Ascending aorta (tissue), 2 donors: ENCODE measurements at regions not wholly inside any gene's neighbourhood (a gene's known extent, or its start where the extent isn't known, plus 50 kb on each side); places are given as distances from the start of the nearest gene placed in this dataset.

Experiments used
- DNase-seq, 2 donors: peaks; one replicate each; pipeline ENCODE4 v3.0.0-alpha.2; 2019; ENCODE audit warnings: low spot score in 2 of 2
- H3K27ac ChIP-seq, 2 donors: fragments of 200-600 bp; sonication (generic); one replicate each; pipeline ENCODE4 v1.5.1; 2016 to 2017; ENCODE audit warnings: mild to moderate bottlenecking in 1 of 2
- H3K27me3 ChIP-seq: fragments of 200-600 bp; sonication (generic); one replicate; pipeline ENCODE4 v1.5.1; 2017
- H3K36me3 ChIP-seq, 2 donors: fragments of 200-600 bp; sonication (generic); one replicate each; pipeline ENCODE4 v1.5.1; 2016
- H3K4me1 ChIP-seq, 2 donors: fragments of 200-600 bp; sonication (generic); one replicate each; pipeline ENCODE4 v1.5.1; 2016 to 2017; ENCODE audit warnings: mild to moderate bottlenecking in 1 of 2
- H3K4me3 ChIP-seq, 2 donors: fragments of 200-600 bp; sonication (generic); one replicate each; pipeline ENCODE4 v1.5.1; 2016 to 2017; ENCODE audit warnings: mild to moderate bottlenecking in 1 of 2
- H3K9me3 ChIP-seq, 2 donors: fragments of 200-600 bp; sonication (generic); one replicate each; pipeline ENCODE4 v1.5.1; 2016
- intact Hi-C: fragments of 100-400 bp; cut with DNase I; formaldehyde crosslinking; loops from one replicate; pipeline ENCODE4 v1.15.1; 2023
- TF ChIP-seq, protein P1 (sequence below), 3 experiments: fragments of 200-600 bp in 2 of 3; fragments of 450-650 bp in 1 of 3; sonication (generic) in 2 of 3; IDR thresholded peaks; one replicate each; pipeline ENCODE4 v1.5.1; 2016 to 2019; ENCODE audit warnings: antibody characterized with exemption in 3 of 3, mild to moderate bottlenecking in 1 of 3, moderate library complexity in 1 of 3

DNA sequence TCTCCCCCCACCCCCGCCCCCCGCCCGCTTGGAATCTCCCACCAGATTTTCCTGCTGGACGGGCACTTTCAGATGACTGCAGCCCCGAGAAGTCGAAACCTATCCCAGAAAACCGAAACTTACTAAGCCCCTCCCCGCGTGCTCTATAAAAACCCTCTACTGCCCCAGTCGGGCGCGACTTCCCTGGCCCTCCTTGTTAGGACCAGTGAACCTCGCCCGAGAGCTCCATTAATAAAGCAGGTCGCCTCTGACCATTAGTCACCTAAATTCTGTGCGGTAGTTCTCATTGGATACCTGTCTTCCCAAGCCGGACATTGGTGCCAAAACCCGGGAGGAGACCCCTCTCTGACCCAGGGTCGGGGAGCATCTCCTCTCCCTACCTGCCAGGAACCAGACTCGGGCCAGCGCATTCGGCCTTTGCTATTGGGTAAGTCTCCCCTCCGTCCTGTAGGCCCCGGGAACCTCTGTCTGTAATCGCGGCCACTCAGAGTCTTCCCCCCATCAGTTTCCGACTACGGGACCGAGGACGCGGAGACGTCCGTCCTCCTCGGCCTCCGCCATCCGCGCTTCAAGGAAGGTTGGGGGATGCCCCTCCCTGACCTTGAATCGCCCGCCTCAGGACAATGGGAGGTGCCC, 958.0 kb downstream of the RPA4 start:
- DNase-seq = no peak
- Histone ChIP-seq H3K9me3 (peaks cover 0 to 6% of the 10 kb centered on the region in 2 donors), H3K4me3 (no peak overlapping the region), H3K36me3 (no peaks in the 10 kb centered on the region), H3K27me3 (no peaks in the 10 kb centered on the region), H3K4me1 (no peaks in the 10 kb centered on the region), H3K27ac (no peak overlapping the region)
- TF ChIP-seq, protein P1, sequence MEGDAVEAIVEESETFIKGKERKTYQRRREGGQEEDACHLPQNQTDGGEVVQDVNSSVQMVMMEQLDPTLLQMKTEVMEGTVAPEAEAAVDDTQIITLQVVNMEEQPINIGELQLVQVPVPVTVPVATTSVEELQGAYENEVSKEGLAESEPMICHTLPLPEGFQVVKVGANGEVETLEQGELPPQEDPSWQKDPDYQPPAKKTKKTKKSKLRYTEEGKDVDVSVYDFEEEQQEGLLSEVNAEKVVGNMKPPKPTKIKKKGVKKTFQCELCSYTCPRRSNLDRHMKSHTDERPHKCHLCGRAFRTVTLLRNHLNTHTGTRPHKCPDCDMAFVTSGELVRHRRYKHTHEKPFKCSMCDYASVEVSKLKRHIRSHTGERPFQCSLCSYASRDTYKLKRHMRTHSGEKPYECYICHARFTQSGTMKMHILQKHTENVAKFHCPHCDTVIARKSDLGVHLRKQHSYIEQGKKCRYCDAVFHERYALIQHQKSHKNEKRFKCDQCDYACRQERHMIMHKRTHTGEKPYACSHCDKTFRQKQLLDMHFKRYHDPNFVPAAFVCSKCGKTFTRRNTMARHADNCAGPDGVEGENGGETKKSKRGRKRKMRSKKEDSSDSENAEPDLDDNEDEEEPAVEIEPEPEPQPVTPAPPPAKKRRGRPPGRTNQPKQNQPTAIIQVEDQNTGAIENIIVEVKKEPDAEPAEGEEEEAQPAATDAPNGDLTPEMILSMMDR (IDR thresholded peaks at IDR 0.05) = no peak
- intact Hi-C loops = no loop called here

DNA sequence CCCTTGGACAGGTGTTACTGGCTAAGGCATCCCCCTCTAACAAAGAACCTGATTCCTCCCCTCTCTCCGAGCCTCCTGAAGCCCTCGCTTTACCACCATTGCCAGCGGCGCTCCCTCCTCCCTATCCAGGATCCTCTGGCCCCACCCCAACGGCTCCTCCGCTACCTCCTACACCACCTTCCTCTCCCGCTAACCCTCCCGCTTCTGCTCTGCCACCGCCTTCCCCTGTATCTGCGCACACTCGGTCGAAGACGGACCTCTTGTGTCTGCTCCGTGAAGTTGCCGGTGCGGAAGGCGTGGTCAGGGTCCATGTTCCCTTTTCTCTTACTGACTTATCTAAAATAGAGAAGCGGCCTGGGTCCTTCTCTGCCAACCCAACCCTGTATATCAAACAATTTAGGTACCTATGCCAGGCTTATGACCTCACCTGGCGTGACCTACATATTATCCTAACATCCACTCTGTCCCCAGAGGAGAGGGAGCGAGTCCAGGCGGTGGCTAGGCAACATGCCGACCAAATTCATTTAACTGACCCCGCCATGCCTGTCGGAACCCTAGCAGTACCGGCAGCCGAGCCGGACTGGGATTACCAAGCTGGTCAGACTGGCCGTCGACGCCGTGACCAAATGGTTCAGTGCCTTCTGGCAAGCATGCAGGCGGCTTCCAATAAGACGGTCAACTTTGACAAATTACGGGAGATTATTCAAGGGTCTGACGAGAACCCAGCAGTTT, 958.9 kb downstream of the RPA4 start:
- TF ChIP-seq, protein P1 (IDR thresholded peaks at IDR 0.05) = no peak
- intact Hi-C loops = no loop called here
- Histone ChIP-seq H3K9me3 (peaks cover 0 to 6% of the 10 kb centered on the region in 2 donors), H3K4me3 (no peak overlapping the region), H3K4me1 (no peaks in the 10 kb centered on the region), H3K36me3 (no peaks in the 10 kb centered on the region), H3K27ac (no peak overlapping the region), H3K27me3 (no peaks in the 10 kb centered on the region)
- no peak for DNase-seq

DNA sequence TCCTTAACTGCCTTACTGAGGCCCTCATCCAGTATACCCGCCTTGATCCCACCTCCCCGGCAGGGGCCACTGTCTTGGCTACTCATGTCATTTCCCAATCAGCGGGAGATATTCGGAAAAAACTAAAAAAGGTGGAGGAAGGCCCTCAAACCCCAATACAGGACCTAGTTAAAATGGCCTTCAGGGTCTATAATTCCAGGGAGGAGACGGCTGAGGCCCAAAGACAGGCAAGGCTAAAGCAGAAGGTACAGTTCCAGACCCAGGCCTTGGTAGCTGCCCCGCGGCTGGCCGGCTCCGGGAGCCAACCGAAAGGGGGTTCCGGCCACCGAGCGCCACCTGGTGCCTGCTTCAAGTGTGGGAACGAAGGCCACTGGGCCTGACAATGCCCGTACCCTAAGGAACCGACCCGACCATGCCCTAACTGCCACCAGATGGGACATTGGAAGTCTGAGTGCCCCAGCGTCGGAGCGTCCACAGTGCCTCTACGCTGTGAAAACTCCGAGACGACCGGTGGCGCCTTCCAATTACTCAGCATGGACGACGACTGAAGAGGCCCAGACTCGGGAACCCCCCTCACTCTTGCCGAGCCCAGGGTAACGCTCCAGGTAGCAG, 959.6 kb downstream of the RPA4 start:
- Histone ChIP-seq H3K36me3 (no peaks in the 10 kb centered on the region), H3K4me3 (no peak overlapping the region), H3K9me3 (peaks cover 0 to 6% of the 10 kb centered on the region in 2 donors), H3K27ac (no peak overlapping the region), H3K27me3 (no peaks in the 10 kb centered on the region), H3K4me1 (no peaks in the 10 kb centered on the region)
- no peak for DNase-seq
- intact Hi-C loops = no loop called here
- TF ChIP-seq, protein P1 (IDR thresholded peaks at IDR 0.05) = no peak

DNA sequence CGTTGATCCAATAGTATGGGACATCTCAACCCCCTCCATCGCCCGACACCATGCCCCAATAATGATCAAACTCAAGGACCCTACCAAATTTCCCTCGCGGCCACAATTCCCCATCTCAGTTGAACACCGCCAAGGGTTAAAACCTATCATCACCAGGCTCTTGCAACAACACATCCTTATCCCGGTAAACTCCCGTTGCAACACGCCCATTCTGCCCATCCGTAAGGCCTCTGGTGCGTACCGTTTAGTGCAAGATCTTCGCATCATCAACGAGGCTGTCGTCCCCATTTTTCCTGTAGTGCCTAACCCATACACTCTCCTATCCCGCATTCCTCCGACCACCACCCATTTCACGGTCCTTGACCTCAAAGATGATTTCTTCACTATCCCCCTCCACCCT, 960.5 kb downstream of the RPA4 start:
- TF ChIP-seq, protein P1 (IDR thresholded peaks at IDR 0.05) = no peak
- H3K9me3 ChIP-seq = peaks cover 0 to 6% of the 10 kb centered on the region in 2 donors
- intact Hi-C loops = no loop called here

DNA sequence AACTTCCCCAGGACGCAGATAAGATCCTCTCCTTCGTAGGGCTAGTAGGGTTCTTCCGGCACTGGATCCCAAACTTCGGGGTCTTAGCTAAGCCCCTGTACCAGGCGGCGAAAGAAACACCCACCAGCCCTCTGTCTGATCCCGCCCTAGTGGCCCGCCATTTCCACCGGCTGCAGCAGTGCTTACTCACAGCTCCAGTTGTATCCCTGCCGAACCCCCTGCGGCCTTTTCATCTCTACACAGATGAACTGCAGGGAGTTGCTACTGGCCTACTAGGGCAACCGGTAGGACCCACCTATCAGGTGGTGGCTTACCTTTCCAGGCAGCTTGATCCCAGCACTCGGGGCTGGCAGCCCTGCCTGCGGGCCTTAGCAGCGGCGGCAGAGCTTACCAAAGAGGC, 961.2 kb downstream of the RPA4 start:
- no peak overlapping the region for H3K4me3 ChIP-seq
- H3K27me3 ChIP-seq = no peaks in the 10 kb centered on the region
- DNase-seq = no peak
- H3K9me3 ChIP-seq = peaks cover 0 to 6% of the 10 kb centered on the region in 2 donors
- no peaks in the 10 kb centered on the region for H3K36me3 ChIP-seq
- H3K27ac ChIP-seq = no peak overlapping the region
- H3K4me1 ChIP-seq = no peaks in the 10 kb centered on the region
- TF ChIP-seq, protein P1 (IDR thresholded peaks at IDR 0.05) = no peak
- intact Hi-C loops = no loop called here

More for the DNA sequence above, 960.5 kb downstream of the RPA4 start:
- Histone ChIP-seq H3K4me3 (no peak overlapping the region), H3K4me1 (no peaks in the 10 kb centered on the region), H3K27ac (no peak overlapping the region), H3K27me3 (no peaks in the 10 kb centered on the region), H3K36me3 (no peaks in the 10 kb centered on the region)
- no peak for DNase-seq
